D721Med (cell line): ENCODE measurements at regions not wholly inside any gene's neighbourhood (a gene's known extent, or its start where the extent isn't known, plus 50 kb on each side); places are given as distances from the start of the nearest gene placed in this dataset.

Experiments
- DNase-seq: peaks from one replicate; pipeline ENCODE4 v3.0.0; 2011; ENCODE audit warnings: low spot score; ENCODE audit not compliant: insufficient read length
- FAIRE-seq: peaks from 2 replicates; lab custom pipeline; 2011; peaks lifted over from hg19 to GRCh38; lab: Jason Lieb, UNC
- CTCF ChIP-seq: IDR thresholded peaks from 2 replicates; pipeline ENCODE4 v1.5.1; 2012; ENCODE audit warnings: mild to moderate bottlenecking, control low read depth; ENCODE audit not compliant: insufficient read depth; ENCODE audit errors: missing control alignments

GRCh38 chr2:6446938-6447608, 418.6 kb downstream of the CMPK2 start:
- FAIRE-seq (peak; percentile 81), DNase-seq (peak; percentile 49)
- TF ChIP-seq CTCF = no peak

GRCh38 chr2:6448893-6449292, 416.8 kb downstream of the CMPK2 start:
- TF ChIP-seq CTCF = no peak
- DNase-seq (no peak), FAIRE-seq (no peak)

- DNase-seq = no peak
- TF ChIP-seq CTCF = no peak
- FAIRE-seq = no peak
Observed at GRCh38 chr2:6449343-6449742, 416.4 kb downstream of the CMPK2 start.

- no peak for FAIRE-seq
- TF ChIP-seq CTCF = no peak
- DNase-seq = no peak
Observed at GRCh38 chr2:6452702-6453481, 412.8 kb downstream of the CMPK2 start.

GRCh38 chr2:6454286-6454990, 411.3 kb downstream of the CMPK2 start:
- FAIRE-seq (peak; percentile 56), DNase-seq (no peak)
- TF ChIP-seq CTCF = no peak

- no peak for DNase-seq
- TF ChIP-seq CTCF = no peak
- no peak for FAIRE-seq
Observed at GRCh38 chr2:6459138-6459537, 406.6 kb downstream of the CMPK2 start.
